Caki2 (cell line): ENCODE measurements at regions not wholly inside any gene's neighbourhood (a gene's known extent, or its start where the extent isn't known, plus 50 kb on each side); places are given as distances from the start of the nearest gene placed in this dataset.
"Not testable (repeated sequence)": the region's sequence is repeated elsewhere in the genome, so short reads cannot be mapped to it uniquely, and the experiment has no call there.

Experiments
- DNase-seq: peaks from one replicate; pipeline ENCODE4 v3.0.0-alpha.2; 2015; ENCODE audit warnings: low read depth
- in situ Hi-C: cut with HindIII; loops from 2 replicates; pipeline ENCODE4 v1.10.0; 2016; ENCODE audit warnings: low sequenced_read_pairs, low pct_unique_long_range_greater_than_20kb, mixed read lengths

DNA sequence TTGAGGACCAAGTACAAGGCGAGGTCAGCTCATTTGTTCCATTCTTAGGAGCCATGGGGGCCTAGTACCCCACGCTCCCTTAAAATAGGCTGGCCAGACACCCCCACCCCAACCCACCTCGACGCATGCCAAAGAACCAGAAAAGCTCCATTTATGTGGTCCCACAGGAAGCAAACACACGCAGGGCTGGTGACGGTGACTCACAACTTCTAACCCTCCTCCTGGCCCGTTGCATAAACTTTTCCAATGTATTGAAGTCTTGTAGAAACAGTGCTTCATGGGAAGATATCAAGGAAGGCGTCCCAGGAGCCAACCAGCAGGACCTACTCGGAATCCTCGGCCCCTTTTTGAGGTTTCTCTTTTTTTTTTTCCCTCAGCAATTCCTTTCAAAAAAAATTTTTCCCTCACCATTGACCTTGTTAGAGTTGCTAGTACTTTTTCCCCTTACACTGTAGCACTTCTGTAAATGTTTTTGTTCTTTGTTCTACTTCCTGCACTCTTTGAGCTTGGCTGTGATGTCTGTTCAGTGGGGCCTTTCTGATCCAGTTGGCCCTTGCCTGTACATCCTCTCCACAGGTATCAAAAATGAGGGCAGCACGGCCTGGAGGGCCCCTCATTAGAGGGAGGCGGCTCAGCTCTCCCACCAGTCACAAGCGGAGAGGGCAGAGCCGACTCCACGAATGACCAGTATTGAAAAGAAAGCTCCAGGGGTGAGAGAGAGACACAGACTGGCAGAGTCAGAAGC lies 208.3 kb downstream of the RGS9 start:
- in situ Hi-C loops = no loop called here
- no peak for DNase-seq

DNA sequence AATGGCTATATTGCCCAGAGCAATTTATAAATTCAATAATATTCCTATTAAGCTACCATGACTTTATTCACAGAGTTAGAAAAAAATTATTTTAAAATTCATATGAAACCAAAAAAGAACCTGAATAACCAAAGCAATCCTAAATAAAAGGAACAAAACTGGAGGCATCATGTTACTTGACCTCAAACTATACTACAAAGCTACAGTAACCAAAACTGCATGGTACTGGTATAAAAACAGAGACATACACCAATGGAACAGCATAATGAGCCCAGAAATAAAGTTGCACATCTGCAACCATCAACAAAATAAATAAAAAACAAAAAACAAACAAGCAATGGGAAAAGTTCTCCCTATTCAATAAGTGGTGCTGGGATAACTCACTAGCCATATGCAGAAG lies 203.2 kb downstream of the RGS9 start:
- no peak for DNase-seq
- in situ Hi-C loops = no loop called here

DNA sequence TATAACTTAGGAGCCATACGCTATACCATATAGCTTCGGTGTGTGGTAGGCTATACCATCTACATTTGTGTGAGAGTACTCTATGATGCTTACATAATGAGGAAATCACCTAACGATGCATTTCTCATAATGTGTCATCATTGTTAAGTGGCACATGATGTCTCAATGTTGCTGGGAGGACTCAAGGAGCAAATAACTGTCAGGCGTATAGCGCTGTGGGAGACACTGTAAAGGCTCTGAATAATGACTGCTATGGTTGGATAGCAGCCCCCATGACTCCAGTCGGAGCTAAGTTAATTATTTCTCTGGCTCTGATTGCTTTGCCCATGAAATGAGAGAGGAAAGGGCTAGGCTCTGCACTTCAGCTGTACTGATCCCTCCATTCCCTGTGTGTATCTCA lies 197.2 kb downstream of the RGS9 start:
- no peak for DNase-seq
- in situ Hi-C loops = no loop called here

DNA sequence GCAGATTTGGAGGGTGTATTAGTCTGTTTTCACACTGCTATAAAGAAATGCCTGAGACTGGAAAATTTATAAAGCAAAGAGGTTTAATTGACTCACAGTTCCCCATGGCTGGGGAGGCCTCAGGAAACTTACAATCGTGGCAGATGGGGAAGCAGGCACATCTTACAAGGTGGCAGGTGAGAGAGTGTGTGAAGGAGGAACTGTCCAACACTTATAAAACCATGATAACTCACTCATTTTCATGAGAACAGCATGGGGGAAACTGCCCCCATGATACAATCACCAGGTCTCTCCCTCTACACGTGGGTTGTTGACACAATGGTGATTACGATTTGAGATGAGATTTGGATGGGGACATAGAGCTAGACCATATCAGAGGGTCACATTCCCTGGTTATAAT lies 195.6 kb downstream of the RGS9 start:
- DNase-seq = no peak
- in situ Hi-C loops = no loop called here

DNA sequence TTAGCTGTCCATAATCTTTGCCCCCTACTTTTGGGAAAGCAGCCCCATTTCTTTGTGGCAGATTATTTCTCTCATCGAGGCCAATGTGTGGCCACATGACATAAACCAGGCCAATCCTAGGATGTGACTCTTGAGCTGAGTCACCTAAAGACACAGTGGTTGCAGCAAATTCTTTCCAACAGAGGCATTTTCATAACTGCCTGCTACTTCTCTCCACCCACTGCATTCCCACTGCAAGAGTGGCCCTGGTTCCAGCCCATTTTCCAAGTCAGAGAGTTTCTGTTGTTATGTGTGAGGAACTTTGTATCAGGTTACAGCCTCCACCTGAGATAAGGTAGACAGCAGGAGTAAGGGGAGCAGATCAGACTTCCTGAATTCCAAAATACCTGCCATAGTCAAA lies 195.2 kb downstream of the RGS9 start:
- peak; percentile 16 for DNase-seq
- in situ Hi-C loops = no loop called here

DNA sequence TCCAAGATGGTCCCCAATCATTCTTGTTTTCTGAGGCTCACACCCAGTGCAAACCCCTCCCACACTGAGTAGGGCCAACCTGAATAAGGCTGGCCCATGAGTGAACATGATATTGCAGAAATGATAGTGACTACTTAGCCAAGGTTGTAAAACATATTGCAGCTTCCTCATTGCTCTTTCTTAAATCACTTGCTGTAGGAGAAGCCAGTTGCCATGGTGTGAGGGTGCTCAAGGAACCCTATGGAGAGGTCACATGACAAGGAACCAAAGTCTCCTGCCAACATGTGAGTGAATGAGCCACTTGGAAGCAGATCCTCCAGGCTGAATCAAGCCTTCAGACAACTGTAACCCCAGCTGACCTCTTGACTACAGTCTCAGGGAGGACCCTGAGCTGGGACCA lies 191.4 kb downstream of the RGS9 start:
- in situ Hi-C loops = no loop called here
- no peak for DNase-seq

DNA sequence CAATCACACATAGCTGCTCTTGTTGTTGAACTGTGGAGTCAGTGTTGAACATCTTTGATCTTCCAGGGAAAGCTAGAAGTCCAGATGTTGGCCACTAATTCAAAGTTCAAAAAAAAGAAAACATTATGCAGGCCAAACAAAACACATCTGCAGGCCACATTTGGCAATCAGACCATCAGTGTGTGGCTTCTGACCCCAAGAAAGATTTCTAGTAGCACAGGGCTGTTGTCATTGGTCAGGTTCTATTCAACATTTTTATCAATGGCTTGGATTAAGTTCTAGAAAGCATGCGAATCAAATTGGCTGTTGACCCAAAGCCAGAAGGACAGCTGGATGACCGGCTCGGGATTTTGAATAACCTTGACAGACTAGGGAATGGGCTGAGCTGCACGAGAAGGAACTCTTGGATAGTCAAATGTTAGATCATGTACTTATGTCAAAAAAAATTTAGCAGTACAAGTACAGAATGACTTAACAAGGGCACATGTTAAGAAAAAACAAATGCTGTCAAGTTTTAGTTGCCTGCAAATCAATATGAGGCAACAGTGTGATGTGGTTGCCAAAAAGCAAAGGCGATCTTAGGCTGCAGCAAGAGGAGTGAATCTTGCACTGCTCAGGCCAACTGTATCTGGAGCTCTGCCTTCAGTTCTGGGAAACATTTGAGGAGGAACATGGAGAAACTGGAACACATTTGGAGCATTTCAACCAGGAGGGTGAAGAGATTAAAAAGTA lies 187.6 kb downstream of the RGS9 start:
- in situ Hi-C loops = no loop called here
- no peak for DNase-seq

DNA sequence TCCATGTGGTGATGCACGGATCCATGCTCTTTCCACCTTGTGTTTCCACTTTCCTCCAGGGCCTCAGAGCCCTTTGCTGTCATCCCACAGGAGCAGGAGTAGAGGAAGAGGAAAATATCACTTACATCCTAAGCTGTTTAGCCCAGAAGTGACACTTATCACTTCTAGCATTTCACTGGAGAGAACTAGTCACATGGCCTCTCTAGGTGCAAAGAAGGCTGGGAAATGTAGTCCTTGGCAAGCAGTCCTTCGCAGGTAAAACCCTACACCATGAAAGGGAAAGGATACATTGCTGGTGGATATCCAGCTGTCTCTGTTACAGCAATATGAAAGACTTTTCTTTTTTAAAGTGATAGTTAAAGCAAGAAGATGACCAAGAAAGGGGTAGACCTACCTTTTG lies 185.9 kb downstream of the RGS9 start:
- in situ Hi-C loops = no loop called here
- DNase-seq = no peak

DNA sequence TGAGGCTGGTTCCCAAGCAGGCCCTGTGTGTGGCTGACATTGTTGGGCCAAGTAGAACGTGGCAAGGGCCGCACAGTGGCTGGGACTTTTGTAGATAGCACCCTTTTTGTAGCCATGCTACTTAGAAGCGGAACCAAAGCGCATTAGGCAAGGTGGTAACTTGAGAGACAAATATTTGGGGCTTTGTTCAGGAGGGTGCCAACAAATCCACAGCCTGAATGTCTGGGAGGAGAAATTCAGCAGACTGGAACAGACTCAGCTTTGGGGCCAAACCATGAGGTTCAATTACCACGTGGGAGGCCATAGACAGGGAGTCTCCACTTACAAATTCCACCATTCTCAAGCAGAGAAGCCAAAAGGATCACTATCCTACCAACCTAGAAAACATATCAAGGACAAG lies 183.7 kb downstream of the RGS9 start:
- DNase-seq = no peak
- in situ Hi-C loops = no loop called here

DNA sequence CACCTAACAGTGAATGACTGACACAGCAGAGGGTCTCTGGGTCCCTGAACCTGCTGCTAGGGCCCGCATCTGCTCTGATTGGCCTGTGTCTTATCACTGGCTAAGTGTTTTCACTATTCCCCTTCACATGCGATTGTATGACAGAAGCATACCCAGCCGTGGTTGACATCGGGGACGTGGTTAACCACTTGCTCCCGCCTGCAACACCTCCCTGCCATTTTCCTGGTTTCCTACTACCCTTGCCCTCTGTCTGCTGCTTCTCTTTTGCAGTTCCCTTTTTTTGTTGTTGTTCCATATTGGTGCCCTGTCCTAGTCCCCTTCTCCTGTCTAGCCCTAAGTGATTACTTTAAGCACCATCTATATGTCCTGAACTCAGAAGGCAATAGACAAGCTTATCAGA lies 177.0 kb downstream of the RGS9 start:
- in situ Hi-C loops = no loop called here
- no peak for DNase-seq

DNA sequence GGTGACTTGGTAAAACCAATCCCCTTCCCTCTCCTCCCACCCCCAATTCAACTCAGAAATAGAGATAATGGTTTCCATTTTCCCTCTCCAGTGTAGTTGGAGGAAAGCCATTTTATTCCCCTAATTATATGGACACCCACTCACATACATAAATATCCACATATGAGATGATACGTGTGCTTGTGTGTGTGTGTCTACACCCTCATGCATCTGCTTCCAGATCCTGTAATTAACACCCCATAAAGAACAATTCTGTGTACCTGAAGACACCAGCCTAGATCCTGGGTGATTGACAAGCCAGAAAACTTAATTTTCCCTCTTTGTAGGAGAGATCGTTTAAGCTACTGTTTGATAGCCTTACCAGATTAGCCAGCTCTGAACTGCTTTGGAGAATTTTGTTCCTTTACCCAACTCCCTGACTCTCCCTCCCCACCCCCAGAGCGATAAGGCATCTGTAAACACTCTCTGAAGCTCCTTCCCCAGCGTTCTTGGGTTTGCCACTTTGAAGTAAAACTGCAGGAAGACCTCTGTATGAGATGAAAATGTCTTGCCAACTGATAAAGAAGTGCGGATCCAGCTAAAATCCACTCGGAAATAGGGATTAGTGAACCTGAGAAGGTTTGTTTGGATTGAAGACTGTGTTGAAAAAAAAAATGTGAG lies 175.7 kb downstream of the RGS9 start:
- in situ Hi-C loops = no loop called here

DNA sequence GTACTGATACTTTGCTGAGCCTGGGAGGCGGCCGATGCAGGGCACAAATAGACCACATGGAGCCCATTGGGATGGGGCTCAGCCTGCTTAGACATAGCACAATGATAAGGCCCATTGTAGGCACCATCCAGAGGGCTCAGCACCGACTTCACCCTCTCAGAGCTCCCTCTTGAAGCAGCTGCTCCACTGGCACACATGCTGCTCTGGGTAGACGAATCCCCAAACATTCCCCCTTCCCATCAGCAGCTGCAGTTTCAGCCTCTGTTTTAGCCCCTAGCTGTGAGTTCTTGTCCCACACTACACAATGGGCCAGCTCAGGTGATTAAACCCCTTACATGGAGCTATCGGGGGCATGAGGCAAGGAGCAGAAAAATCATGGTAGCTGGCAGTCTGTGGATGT lies 174.1 kb downstream of the RGS9 start:
- in situ Hi-C loops = no loop called here
- no peak for DNase-seq

More for the DNA sequence above, 175.7 kb downstream of the RGS9 start:
- no peak for DNase-seq

DNA sequence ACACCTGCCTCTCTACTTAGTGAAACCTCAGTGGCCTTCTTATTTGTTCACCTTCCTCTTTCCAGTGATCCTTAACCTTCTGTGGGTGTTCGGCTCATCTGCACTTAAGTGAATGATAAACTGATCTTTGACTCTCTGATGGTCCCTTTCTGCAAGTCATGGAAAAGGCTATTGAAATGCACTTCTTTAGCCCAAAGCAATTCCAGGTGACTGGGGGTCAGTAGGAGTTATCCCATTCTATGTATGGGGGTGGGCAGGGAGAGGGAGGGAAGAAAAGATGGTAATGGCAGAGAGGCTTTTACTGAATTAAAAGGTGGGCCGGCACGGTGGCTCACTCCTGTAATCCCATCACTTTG lies 170.8 kb downstream of the RGS9 start:
- in situ Hi-C loops = no loop called here
- no peak for DNase-seq

DNA sequence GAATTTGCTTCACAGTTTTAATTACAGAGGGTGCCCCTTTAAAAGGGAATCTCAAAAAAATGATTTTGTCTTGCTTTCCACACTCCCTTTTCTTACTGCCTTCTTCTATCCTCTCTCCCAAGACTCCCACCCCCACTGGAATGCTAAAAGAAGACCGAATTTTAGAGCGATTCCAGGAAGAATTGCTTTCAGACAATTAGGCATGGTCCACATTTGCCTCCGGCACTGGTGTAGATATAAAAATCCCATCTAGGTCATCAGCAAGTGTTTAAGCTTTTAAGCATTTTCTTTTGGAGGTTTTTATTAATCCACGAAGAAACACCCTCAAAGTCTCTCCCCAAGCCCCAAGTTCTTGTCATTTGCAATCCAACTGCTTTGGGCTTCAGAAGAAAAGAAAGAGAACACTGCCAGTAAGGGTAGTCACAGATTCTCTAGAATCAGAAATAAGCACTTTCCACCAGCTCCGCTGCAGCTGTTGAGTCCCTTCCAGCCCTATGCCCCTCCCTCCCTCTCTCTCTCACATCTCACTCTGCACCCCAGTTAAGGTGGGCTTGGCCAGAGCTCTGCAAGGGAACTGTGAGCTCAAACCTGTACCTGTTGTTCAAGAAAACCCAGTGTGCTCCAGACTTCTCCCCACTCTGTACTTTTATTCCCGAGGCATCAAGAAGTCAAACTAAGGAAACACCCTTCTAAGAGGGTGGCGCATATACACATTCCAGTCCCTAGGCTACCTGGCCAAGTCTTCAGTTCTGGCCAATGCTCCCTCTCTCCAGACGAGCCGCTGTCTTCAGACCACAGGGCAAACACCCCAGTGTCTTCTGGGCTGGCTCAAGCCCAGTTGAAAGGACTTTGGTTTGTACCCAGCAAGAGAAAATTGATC lies 170.2 kb downstream of the RGS9 start:
- DNase-seq = no peak
- in situ Hi-C loops = no loop called here

DNA sequence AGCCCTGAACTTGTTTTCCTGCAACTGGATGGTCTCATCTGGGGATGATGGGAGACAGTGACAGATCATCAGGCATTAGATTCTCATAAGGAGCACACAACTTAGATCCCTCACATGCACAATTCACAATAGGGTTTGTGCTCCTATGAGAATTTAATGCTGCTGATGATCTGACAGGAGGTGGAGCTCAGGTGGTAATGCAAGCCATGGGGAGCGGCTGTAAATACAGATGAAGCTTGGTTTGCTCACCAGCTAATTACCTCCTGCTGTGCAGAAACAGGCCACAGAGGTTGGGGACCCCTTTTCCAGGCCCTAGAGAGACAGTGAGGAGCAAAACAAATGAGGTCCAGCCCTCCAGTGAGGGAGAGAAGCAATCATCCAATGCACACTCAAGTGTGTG lies 168.6 kb downstream of the RGS9 start:
- DNase-seq = no peak
- in situ Hi-C loops = no loop called here

DNA sequence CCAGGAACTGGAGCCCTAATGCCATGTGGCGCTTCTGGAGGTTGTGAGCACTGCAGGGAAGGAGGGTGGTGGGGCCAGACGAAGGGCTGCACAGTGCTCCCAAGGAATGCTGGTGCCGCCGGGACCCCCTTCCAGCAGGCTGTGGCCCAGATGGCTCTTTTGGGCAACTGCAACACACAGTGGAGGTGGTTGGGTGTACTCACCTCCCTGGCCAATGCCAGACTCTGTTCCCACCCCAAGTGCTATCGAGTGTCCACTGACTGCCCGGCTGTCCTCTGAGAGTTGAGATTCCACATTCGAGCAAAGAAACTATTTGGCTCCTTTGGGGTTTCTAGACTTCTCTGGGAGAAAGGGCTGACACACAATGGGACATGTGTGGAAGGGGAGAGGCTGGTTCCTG lies 167.9 kb downstream of the RGS9 start:
- in situ Hi-C loops = no loop called here
- no peak for DNase-seq

DNA sequence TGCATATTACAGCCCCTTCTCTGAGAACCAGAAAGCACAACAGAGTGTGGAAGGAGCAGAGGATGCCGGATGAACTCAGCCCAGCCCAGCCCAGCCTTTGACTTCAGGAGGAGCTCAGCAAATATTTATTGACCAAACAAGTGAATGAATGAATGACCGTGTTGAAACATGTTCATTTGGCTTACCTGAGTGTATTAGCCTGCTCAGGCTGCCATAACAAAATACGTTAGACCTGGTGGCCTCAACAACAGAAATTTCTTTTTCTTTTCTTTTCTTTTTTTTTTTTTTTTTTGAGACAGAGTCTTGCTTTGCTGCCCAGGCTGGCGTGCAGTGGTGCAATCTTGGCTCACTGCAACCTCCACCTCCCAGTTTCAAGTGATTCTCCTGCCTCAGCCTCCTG lies 164.7 kb downstream of the RGS9 start:
- in situ Hi-C loops, DNase-seq: not testable (repeated sequence)

DNA sequence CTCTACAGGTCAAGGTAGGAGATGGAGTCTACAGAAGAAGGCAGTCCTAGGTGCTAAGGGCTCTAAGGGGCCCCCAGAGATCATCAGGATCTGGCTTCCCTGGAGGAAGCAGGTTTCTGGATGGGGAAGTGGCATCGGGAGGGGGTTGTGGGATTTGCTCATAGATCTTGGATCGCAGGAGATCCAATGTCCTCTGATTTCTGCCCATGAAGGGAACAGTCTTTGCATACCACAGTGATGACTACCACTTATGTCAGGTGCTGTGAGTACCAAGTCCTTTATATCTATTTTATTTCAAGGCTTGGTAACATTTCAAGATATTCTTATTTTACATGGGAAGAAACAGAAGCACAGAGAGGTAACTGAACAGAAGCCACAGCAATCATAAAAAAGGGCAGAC lies 164.0 kb downstream of the RGS9 start:
- in situ Hi-C loops = no loop called here
- DNase-seq = no peak

DNA sequence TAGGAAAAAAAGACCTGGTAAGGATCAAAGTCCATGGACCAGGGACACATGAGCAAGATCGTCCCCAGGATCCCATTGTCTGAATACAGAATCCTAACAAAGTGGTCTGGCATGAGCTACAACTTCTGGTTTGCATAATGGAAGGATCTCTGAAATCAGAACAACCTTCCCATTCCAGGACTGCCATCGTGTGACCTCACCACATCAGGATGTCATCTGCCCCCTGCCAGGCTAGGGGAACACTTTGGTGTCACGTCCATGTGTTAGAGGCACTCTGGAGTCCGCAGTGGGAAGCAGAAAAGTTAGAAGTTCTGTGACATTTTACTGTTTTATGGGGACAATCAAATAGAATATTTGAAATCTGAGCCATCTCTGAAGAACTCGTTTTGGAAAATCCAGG lies 160.7 kb downstream of the RGS9 start:
- in situ Hi-C loops = no loop called here
- no peak for DNase-seq
